CD14-positive monocyte (primary cell): ENCODE measurements at regions not wholly inside any gene's neighbourhood (a gene's known extent, or its start where the extent isn't known, plus 50 kb on each side); places are given as distances from the start of the nearest gene placed in this dataset.

ENCODE experiments used
- DNase-seq, 3 donors: peaks; one replicate each; pipeline ENCODE4 v3.0.0-alpha.2; 2011 to 2022
- H2AFZ ChIP-seq: 2 replicates; pipeline ENCODE4 v1.6.0; 2012; ENCODE audit warnings: mild to moderate bottlenecking, low read depth, low read length, inconsistent platforms; ENCODE audit not compliant: insufficient read depth, poor library complexity, severe bottlenecking
- H3K27ac ChIP-seq, 2 donors: 1 replicate in 1 of 2; 2 replicates in 1 of 2; pipeline ENCODE4 v1.5.1; 2012 to 2013; ENCODE audit warnings: low read length in 2 of 2, control low read depth in 1 of 2, inconsistent platforms in 1 of 2, low read depth in 1 of 2, mild to moderate bottlenecking in 1 of 2
- H3K27me3 ChIP-seq, 2 donors: one replicate each; pipeline versions ENCODE4 v1.6.0 to v1.6.1; 2011 to 2013; ENCODE audit warnings: low read length in 2 of 2; ENCODE audit not compliant: control insufficient read depth in 2 of 2, insufficient read depth in 2 of 2
- H3K36me3 ChIP-seq, 2 donors: replicated peaks in 1 of 2; 1 replicate in 1 of 2; 2 replicates in 1 of 2; pipeline versions ENCODE4 v1.5.1 to v1.6.1; 2012 to 2013; ENCODE audit warnings: low read length in 2 of 2, control low read depth in 1 of 2, inconsistent platforms in 1 of 2, mild to moderate bottlenecking in 1 of 2; ENCODE audit not compliant: insufficient read depth in 2 of 2, control insufficient read depth in 1 of 2
- H3K4me1 ChIP-seq, 2 donors: 1 replicate in 1 of 2; 2 replicates in 1 of 2; pipeline versions ENCODE4 v1.5.1 to v1.6.1; 2012 to 2013; ENCODE audit warnings: low read length in 2 of 2, control low read depth in 1 of 2, inconsistent platforms in 1 of 2, mild to moderate bottlenecking in 1 of 2, moderate library complexity in 1 of 2; ENCODE audit not compliant: insufficient read depth in 2 of 2, control insufficient read depth in 1 of 2
- H3K4me2 ChIP-seq: replicated peaks from 2 replicates; pipeline ENCODE3; 2012; ENCODE audit warnings: low read length, moderate library complexity, mild to moderate bottlenecking; ENCODE audit not compliant: poor library complexity, severe bottlenecking; ENCODE audit errors: extremely low read depth
- H3K4me3 ChIP-seq, 3 experiments: fragments of 200-600 bp in 1 of 3; sonication (generic) in 1 of 3; replicated peaks in 1 of 3; 1 replicate in 2 of 3; 2 replicates in 1 of 3; pipeline ENCODE4 v1.5.1; 2011 to 2013; ENCODE audit warnings: low read length in 3 of 3, mild to moderate bottlenecking in 3 of 3, control low read depth in 2 of 3, low read depth in 2 of 3, inconsistent platforms in 1 of 3, moderate library complexity in 1 of 3
- H3K79me2 ChIP-seq: 2 replicates; pipeline ENCODE4 v1.6.0; 2012; ENCODE audit warnings: mild to moderate bottlenecking, control low read depth, inconsistent platforms, low read length, moderate library complexity; ENCODE audit not compliant: insufficient read depth
- H3K9ac ChIP-seq: 2 replicates; pipeline ENCODE4 v1.6.0; 2017; ENCODE audit warnings: low read length, mild to moderate bottlenecking; ENCODE audit not compliant: insufficient read depth, poor library complexity, severe bottlenecking
- H3K9me3 ChIP-seq, 2 donors: replicated peaks in 1 of 2; 1 replicate in 1 of 2; 2 replicates in 1 of 2; pipeline versions ENCODE4 v1.5.1 to v1.6.1; 2012 to 2013; ENCODE audit warnings: low read length in 2 of 2, control low read depth in 1 of 2; ENCODE audit not compliant: control insufficient read depth in 1 of 2, insufficient read depth in 1 of 2
- H4K20me1 ChIP-seq: 2 replicates; pipeline ENCODE4 v1.6.0; 2012; ENCODE audit warnings: mild to moderate bottlenecking, low read length, control low read depth, moderate library complexity; ENCODE audit not compliant: insufficient read depth
- H3K27ac Mint-ChIP-seq, 7 donors: one replicate each; pipeline ENCODE4 v1.8.0; 2020; ENCODE audit warnings: mild to moderate bottlenecking in 7 of 7, mixed read lengths in 7 of 7, moderate library complexity in 6 of 7, inconsistent platforms in 2 of 7
- H3K27me3 Mint-ChIP-seq, 3 donors: one replicate each; pipeline ENCODE4 v1.8.0; 2021 to 2022; ENCODE audit warnings: low read depth in 3 of 3, mild to moderate bottlenecking in 3 of 3, mixed read lengths in 3 of 3, moderate library complexity in 3 of 3, inconsistent platforms in 1 of 3
- H3K36me3 Mint-ChIP-seq, 2 donors: one replicate each; pipeline ENCODE4 v1.8.0; 2020; ENCODE audit warnings: mixed read lengths in 2 of 2, inconsistent platforms in 1 of 2, mild to moderate bottlenecking in 1 of 2
- H3K4me1 Mint-ChIP-seq: one replicate; pipeline ENCODE4 v1.8.0; 2020; ENCODE audit warnings: mild to moderate bottlenecking, mixed read lengths
- H3K4me3 Mint-ChIP-seq, 2 donors: one replicate each; pipeline ENCODE4 v1.8.0; 2020; ENCODE audit warnings: mild to moderate bottlenecking in 2 of 2, mixed read lengths in 2 of 2, moderate library complexity in 1 of 2
- H3K9me3 Mint-ChIP-seq, 7 donors: one replicate each; pipeline ENCODE4 v1.8.0; 2020 to 2022; ENCODE audit warnings: mixed read lengths in 7 of 7, mild to moderate bottlenecking in 6 of 7, moderate library complexity in 6 of 7, inconsistent platforms in 2 of 7
- CTCF ChIP-seq: fragments of 200-600 bp; IDR thresholded peaks from one replicate; pipeline ENCODE4 v1.8.0; 2022; ENCODE audit warnings: antibody characterized with exemption, mild to moderate bottlenecking
- WGBS: methylation state at CpG from one replicate; pipeline ENCODE4 v1.1.5; 2013; ENCODE audit warnings: missing lambda C conversion rate; ENCODE audit not compliant: insufficient coverage; 5-methylcytosine and 5-hydroxymethylcytosine counted together
- intact Hi-C, 2 donors: fragments of 100-400 bp; cut with micrococcal nuclease; formaldehyde crosslinking; loops; one replicate each; pipeline versions ENCODE4 v1.15.0 to v1.15.1; 2023

- Histone ChIP-seq H3K27ac (no peak overlapping the region), H3K27me3 (no peaks in the 10 kb centered on the region), H3K4me3 (no peak overlapping the region), H4K20me1 (no peaks in the 10 kb centered on the region), H3K79me2 (no peaks in the 10 kb centered on the region), H3K9me3 (no peaks in the 10 kb centered on the region), H3K9ac (no peak overlapping the region), H3K36me3 (no peaks in the 10 kb centered on the region), H2AFZ (no peak overlapping the region), H3K4me2 (no peak overlapping the region), H3K4me1 (no peaks in the 10 kb centered on the region)
- no peaks in the 10 kb centered on the region for H3K4me1 Mint-ChIP-seq
- intact Hi-C loops: no loop called here
- no peak for TF ChIP-seq CTCF
- peaks cover 2 to 8% (median 5%) of the 10 kb centered on the region in 3 donors for H3K27me3 Mint-ChIP-seq
- H3K4me3 Mint-ChIP-seq: no peak overlapping the region
- H3K36me3 Mint-ChIP-seq: no peaks in the 10 kb centered on the region
- H3K27ac Mint-ChIP-seq: no peak overlapping the region
- peaks cover 0 to 5% (median 2%) of the 10 kb centered on the region in 7 donors for H3K9me3 Mint-ChIP-seq
- DNase-seq: no peak
Observed at GRCh38 chr12:65643171-65643570, 181.1 kb upstream of the HMGA2 start.

GRCh38 chr12:65643595-65644386 lies 180.5 kb upstream of the HMGA2 start:
- 91% methylated on average over 1 of the region's 3 CpGs for WGBS
- Histone ChIP-seq H3K4me3 (no peak overlapping the region), H4K20me1 (no peaks in the 10 kb centered on the region), H3K4me2 (no peak overlapping the region), H3K4me1 (no peaks in the 10 kb centered on the region), H3K9me3 (no peaks in the 10 kb centered on the region), H3K9ac (no peak overlapping the region), H3K36me3 (no peaks in the 10 kb centered on the region), H3K27ac (no peak overlapping the region), H3K27me3 (no peaks in the 10 kb centered on the region), H2AFZ (no peak overlapping the region), H3K79me2 (no peaks in the 10 kb centered on the region)
- Mint-ChIP-seq H3K27me3 (peaks cover 2 to 8% (median 7%) of the 10 kb centered on the region in 3 donors), H3K4me1 (no peaks in the 10 kb centered on the region), H3K9me3 (peaks cover 0 to 5% (median 0%) of the 10 kb centered on the region in 7 donors), H3K27ac (no peak overlapping the region), H3K36me3 (no peaks in the 10 kb centered on the region), H3K4me3 (no peak overlapping the region)
- intact Hi-C loops: no loop called here
- DNase-seq: no peak
- no peak for TF ChIP-seq CTCF
